ENCODE measurements at regions not wholly inside any gene's neighbourhood (a gene's known extent, or its start where the extent isn't known, plus 50 kb on each side); places are given as distances from the start of the nearest gene placed in this dataset.
"Not testable (repeated sequence)": the region's sequence is repeated elsewhere in the genome, so short reads cannot be mapped to it uniquely, and the experiment has no call there.

DNA sequence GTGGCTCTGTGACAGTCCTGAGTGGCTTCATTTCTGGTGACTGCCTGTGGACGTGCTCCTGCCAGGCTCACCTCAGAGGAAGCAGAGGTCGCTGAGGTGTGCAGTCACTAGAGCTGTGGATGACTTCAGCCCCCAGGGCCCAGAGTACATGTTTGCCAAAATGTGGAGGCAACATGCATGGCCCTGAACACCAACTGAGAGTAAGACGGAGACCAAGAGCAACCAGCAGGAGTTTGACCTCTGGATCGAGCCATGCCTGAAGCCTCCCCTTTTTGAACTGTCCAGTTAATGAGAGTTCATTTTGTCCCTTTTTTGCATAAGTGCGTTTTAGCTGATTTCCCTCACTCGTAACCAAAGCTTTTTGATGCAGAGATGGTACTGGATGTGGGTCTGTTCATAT, 184.9 kb downstream of the RTP5 start:
- no peak for DNase-seq

- DNase-seq: no peak
Observed at GRCh38 chr2:242054881-242055801, 185.6 kb downstream of the RTP5 start.

DNA sequence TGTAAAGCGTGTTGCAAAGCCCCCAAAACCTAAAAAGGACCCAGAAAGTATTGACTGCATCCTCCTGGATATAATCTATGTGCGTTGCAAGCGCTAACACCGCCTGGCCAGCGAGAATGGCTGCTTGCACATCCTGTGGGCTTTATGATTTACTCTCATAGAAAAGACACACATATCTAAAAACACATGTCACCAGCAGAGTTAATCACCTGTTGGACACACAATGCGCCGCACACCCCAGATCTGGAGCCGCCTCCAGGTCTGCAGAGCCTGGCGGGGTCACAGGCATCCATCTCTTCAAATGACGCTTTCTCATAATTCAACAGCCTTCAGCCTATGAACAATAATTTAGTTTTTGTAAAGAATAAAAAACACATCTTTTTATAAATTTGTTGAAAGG, 186.5 kb downstream of the RTP5 start:
- DNase-seq: no peak

DNA sequence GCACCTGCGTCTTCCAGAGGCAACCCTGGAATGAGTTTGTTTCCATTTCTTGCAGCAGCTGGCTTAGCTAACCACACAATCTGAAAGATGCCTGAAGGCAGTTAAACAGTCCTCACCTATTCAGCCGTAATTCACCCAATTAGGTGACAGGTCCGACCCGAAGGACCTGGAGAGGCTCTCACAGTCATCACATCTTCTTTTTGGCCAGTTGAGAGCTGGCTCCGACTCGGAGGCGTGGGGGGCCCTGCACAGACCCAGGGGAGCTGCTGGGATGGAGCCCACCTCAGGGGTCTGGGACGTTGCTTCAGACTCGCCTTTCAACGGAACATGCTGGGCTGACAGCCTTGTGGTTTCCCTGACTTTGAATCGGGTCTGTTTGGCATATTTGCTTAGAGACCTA, 187.3 kb downstream of the RTP5 start:
- no peak for DNase-seq

GRCh38 chr2:242057379-242058040, 188.0 kb downstream of the RTP5 start:
- DNase-seq: no peak

DNA sequence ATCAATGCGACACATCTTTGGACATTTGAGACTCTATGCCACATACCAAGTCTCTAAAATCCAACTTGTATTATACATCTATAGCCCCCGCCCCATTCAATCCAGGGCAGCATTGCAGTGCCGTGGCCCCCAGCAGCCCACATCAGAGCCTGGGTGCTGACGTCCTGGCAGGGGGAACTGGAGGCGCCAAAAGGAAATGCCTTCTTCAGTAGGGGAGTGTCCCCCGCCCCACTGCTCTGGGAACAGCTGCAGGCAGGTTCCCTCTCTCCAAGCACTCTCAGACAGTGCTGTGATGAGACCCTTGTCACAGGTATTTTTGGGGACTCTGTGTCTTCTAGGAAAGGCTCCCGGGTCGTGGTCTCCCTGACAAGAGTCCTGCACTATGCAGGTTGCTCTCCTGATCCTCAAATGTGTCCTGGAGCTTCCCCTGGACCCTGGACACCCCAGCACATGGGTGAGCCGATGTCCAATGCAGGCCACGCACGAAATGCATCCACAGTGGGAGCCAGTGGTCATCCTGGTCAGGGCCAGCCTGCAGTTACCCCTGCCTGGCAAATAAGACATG, 188.7 kb downstream of the RTP5 start:
- DNase-seq: no peak

DNA sequence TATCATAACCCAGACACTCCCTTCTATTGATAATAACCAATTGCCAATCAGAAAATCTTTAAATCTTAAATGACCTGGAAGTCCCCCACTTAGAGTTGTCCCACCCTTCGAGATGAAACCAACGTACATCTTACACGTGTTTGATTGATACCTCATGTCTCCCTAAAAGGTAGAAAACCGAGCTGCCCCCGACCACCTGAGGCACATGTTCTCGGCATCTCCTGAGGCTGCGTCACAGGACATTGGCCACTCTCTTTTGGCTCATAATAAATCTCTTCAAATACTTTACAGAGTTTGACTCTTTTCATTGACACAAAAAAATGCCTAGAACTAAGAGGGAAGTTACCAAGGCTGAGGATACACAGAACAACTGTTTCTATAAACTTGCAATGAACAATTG, 190.0 kb downstream of the RTP5 start:
- no peak for DNase-seq

DNA sequence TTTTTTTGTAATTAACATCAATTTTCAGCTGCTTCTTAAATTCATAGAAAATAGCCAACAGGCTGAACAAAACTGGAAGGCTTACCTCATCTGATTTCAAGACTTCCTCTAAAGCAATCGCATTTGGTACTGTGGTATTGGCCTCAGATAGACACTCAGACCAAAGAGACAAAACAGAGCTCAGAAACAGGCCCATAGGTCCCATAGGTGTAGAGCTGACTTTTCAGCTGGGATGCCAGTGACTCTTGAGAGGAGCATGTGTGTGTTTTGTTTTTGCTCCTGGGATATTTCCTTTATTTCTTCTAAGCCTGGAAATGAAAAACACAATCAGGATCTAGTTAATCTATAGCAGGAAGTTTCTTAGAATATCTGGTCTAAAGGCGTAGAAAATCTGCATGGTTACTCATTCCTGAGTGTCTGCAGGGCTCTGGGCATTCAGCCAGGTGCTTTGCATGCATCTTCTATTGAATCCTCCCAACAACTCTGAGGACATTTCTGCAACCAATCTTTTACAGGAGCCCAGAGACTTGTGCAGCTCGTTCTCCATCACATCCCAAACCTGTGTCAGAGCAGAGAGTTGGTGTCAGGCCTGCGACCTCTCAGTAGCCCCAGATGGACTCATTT, 190.8 kb downstream of the RTP5 start:
- DNase-seq: no peak

DNA sequence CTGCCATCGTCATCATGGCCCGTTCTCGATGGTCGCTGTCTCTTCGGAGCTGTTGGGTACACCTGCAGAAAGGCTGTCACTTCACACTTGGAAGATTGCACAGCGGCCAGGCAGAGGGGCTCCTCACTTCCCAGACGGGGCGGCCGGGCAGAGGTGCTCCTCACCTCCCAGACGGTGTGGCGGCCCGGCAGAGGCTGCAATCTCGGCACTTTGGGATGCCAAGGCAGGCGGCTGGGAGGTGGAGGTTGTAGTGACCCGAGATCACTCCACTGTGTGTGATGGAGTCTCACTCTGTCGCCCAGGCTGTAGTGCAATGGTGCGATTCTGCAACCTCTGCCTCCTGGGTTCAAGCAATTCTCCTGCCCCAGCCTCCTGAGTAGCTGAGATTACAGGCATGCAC, 192.4 kb downstream of the RTP5 start:
- DNase-seq: not testable (repeated sequence)

- no peak for DNase-seq
Observed at GRCh38 chr2:242063436-242063835, 193.9 kb downstream of the RTP5 start.

DNA sequence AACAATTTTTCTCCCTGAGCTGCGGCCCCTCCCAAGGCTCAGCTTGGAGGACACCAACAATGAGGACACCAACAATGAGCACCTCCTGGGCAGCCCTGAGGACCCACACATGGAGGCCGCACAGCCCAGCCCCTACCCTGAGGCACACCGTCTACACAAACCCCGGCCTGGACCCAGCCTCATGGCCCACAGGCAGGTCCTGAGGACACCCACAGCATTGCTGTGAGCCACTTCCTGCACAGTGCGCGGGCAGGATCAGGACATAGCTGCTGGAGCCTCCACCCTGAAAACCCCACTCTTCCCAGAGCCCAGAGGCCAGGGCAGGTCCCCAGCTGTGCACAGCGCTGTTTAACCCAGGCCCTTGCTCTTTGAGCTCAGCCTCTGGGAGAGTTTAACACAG, 194.3 kb downstream of the RTP5 start:
- DNase-seq: no peak

GRCh38 chr2:242064364-242065250, 195.1 kb downstream of the RTP5 start:
- DNase-seq: no peak

- DNase-seq: no peak
Observed at GRCh38 chr2:242065426-242065825, 195.9 kb downstream of the RTP5 start.

GRCh38 chr2:242069018-242069417, 199.5 kb downstream of the RTP5 start:
- no peak for DNase-seq

DNA sequence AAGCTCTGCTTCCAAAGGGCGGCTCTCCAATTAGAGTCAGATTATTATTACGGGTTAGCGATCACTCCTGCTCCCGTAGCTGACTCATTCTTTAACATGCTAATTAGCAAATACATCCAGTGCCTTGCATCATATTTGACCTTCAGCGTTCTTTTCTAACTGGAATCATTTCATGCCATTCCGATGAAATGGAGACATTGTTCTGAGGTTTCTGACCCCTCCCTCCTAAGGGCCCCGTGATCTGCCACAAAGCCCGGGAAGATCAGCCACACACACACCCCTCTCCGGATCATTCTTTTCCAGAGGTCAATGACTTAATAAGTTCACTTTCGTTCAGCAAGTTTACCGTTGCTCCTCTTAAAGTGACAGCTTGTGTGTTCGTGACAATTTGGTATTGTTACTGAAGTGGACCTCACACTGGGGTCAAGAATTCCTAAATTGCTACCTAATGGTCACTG, 200.4 kb downstream of the RTP5 start:
- not testable (repeated sequence) for DNase-seq

GRCh38 chr2:242070726-242071125, 201.2 kb downstream of the RTP5 start:
- not testable (repeated sequence) for DNase-seq

GRCh38 chr2:242071377-242071776, 201.8 kb downstream of the RTP5 start:
- DNase-seq: not testable (repeated sequence)

- DNase-seq: not testable (repeated sequence)
Observed at GRCh38 chr2:242071936-242072335, 202.4 kb downstream of the RTP5 start.

DNA sequence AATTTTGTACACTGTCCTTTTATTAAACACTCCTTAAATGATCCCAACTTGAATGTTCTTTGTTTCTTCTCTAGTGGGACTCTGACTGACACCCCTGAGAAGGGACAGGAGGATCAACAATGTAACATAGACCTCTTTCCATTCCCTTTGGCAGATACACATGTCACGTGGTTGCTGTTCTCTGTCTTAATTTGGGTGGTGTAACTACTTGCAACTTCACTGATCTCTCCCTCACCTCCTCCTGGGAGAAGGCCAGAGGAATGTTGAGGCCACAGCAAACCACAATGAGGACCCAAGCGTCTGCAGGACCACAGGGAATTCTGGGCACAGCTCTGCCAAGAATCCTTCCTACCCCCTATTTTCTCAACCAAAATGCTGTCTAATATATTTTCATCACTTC, 205.6 kb downstream of the RTP5 start:
- no peak for DNase-seq

- DNase-seq: no peak
Observed at GRCh38 chr2:242075696-242076095, 206.2 kb downstream of the RTP5 start.

DNA sequence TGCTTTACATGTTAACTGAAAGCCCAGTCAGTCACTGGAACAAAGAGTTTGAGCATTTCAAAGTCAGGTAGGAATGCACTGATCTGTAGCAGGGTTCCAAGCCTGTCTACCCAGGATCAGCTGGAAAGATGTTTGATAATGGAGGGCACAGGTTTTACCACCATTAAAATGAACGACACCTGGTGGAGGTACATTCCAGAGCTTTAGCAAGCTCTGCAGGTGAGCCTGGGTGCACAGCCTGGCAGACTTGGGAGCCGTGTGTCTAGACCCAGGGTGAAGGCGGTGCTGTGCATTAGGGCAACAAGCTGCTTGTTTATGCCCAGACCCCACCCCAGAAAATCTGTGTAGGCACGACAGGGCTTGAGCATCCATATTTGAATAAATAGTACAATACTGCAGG, 206.7 kb downstream of the RTP5 start:
- DNase-seq: not testable (repeated sequence)

DNA sequence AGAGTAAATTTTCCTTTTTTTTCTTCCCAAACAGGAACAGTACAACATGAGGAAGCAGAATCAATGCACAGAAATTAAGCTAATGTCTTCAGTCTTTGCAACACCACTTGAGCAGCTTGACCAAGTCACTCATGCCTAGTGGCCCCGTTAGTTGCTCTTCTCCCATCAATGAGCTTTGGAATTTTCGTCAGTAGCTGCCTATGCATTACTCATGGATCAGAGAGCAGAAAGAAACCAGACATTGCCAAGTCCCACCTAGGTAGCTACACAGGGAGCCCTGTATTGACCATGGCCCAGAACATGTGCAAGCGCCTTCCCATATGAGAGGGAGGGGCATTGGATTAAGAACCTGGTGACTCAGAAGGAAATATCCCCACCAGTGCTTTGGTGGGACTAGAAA, 208.9 kb downstream of the RTP5 start:
- DNase-seq: not testable (repeated sequence)
